Osteocyte (in vitro differentiated cells): ENCODE measurements at regions not wholly inside any gene's neighbourhood (a gene's known extent, or its start where the extent isn't known, plus 50 kb on each side); places are given as distances from the start of the nearest gene placed in this dataset.

ENCODE experiments used
- DNase-seq: peaks from one replicate; pipeline ENCODE4 v3.0.0; 2021; ENCODE audit warnings: mixed read lengths; ENCODE audit not compliant: unreplicated experiment; ENCODE audit errors: extremely low spot score
- H3K27ac Mint-ChIP-seq: one replicate; pipeline ENCODE4 v1.8.0; 2021; ENCODE audit warnings: mild to moderate bottlenecking, mixed read lengths; ENCODE audit not compliant: unreplicated experiment
- H3K27me3 Mint-ChIP-seq: one replicate; pipeline ENCODE4 v1.8.0; 2021; ENCODE audit warnings: mixed read lengths; ENCODE audit not compliant: unreplicated experiment
- H3K36me3 Mint-ChIP-seq: one replicate; pipeline ENCODE4 v1.8.0; 2021; ENCODE audit warnings: mixed read lengths; ENCODE audit not compliant: unreplicated experiment
- H3K4me1 Mint-ChIP-seq: one replicate; pipeline ENCODE4 v1.8.0; 2021; ENCODE audit warnings: mixed read lengths; ENCODE audit not compliant: unreplicated experiment
- H3K4me3 Mint-ChIP-seq: one replicate; pipeline ENCODE4 v1.8.0; 2021; ENCODE audit warnings: mild to moderate bottlenecking, moderate library complexity, mixed read lengths; ENCODE audit not compliant: unreplicated experiment
- H3K9me3 Mint-ChIP-seq: one replicate; pipeline ENCODE4 v1.8.0; 2021; ENCODE audit warnings: mixed read lengths; ENCODE audit not compliant: unreplicated experiment
- CTCF ChIP-seq: fragments of 200-600 bp; sonication (generic); IDR thresholded peaks from 2 replicates; pipeline ENCODE4 v1.5.0; 2021; ENCODE audit warnings: antibody characterized with exemption, mild to moderate bottlenecking, moderate library complexity

- H3K4me3 Mint-ChIP-seq, result no peak overlapping the region
- H3K27ac Mint-ChIP-seq, result peak overlapping the region; percentile 74
- peaks cover 22% of the 10 kb centered on the region for H3K4me1 Mint-ChIP-seq
- no peak for TF ChIP-seq CTCF
- H3K27me3 Mint-ChIP-seq, result no peaks in the 10 kb centered on the region
- no peak for DNase-seq
- H3K9me3 Mint-ChIP-seq, result peaks cover 6% of the 10 kb centered on the region
- peaks cover 4% of the 10 kb centered on the region for H3K36me3 Mint-ChIP-seq
These were observed 81.8 kb upstream of the TGIF1 start for GRCh38 chr18:3368193-3368592.

- no peak for TF ChIP-seq CTCF
- no peak for DNase-seq
- no peak overlapping the region for H3K4me3 Mint-ChIP-seq
- H3K27ac Mint-ChIP-seq, result no peak overlapping the region
- H3K36me3 Mint-ChIP-seq, result no peaks in the 10 kb centered on the region
- H3K9me3 Mint-ChIP-seq, result no peaks in the 10 kb centered on the region
- no peaks in the 10 kb centered on the region for H3K27me3 Mint-ChIP-seq
- peaks cover 9% of the 10 kb centered on the region for H3K4me1 Mint-ChIP-seq
These were observed 70.3 kb upstream of the TGIF1 start for GRCh38 chr18:3379685-3380084.

- peaks cover 9% of the 10 kb centered on the region for H3K4me1 Mint-ChIP-seq
- no peaks in the 10 kb centered on the region for H3K36me3 Mint-ChIP-seq
- H3K4me3 Mint-ChIP-seq, result no peak overlapping the region
- H3K27ac Mint-ChIP-seq, result no peak overlapping the region
- no peak for DNase-seq
- no peaks in the 10 kb centered on the region for H3K27me3 Mint-ChIP-seq
- peak; percentile 15 for TF ChIP-seq CTCF
- H3K9me3 Mint-ChIP-seq, result no peaks in the 10 kb centered on the region
These were observed 69.5 kb upstream of the TGIF1 start for GRCh38 chr18:3380384-3380961.

GRCh38 chr18:3383381-3383915, 66.5 kb upstream of the TGIF1 start:
- Mint-ChIP-seq H3K4me1 (peaks cover 9% of the 10 kb centered on the region), H3K4me3 (no peak overlapping the region), H3K36me3 (no peaks in the 10 kb centered on the region), H3K27ac (no peak overlapping the region), H3K9me3 (no peaks in the 10 kb centered on the region), H3K27me3 (no peaks in the 10 kb centered on the region)
- DNase-seq, result no peak
- TF ChIP-seq CTCF, result no peak

- no peaks in the 10 kb centered on the region for H3K27me3 Mint-ChIP-seq
- TF ChIP-seq CTCF, result no peak
- DNase-seq, result no peak
- no peaks in the 10 kb centered on the region for H3K36me3 Mint-ChIP-seq
- no peak overlapping the region for H3K4me3 Mint-ChIP-seq
- no peaks in the 10 kb centered on the region for H3K9me3 Mint-ChIP-seq
- H3K4me1 Mint-ChIP-seq, result peaks cover 7% of the 10 kb centered on the region
- H3K27ac Mint-ChIP-seq, result no peak overlapping the region
These were observed 65.1 kb upstream of the TGIF1 start for GRCh38 chr18:3384664-3385563.
